ENCODE measurements at regions not wholly inside any gene's neighbourhood (a gene's known extent, or its start where the extent isn't known, plus 50 kb on each side); places are given as distances from the start of the nearest gene placed in this dataset.
"Not testable (repeated sequence)": the region's sequence is repeated elsewhere in the genome, so short reads cannot be mapped to it uniquely, and the experiment has no call there.

- peak; percentile 75 for DNase-seq
Observed at GRCh38 chr4:60938621-60939020, 261.5 kb upstream of the ADGRL3 start.

- DNase-seq, result no peak
Observed at GRCh38 chr4:60944060-60944459, 256.1 kb upstream of the ADGRL3 start.

- DNase-seq, result peak; percentile 79
Observed at GRCh38 chr4:60945641-60946040, 254.5 kb upstream of the ADGRL3 start.

DNA sequence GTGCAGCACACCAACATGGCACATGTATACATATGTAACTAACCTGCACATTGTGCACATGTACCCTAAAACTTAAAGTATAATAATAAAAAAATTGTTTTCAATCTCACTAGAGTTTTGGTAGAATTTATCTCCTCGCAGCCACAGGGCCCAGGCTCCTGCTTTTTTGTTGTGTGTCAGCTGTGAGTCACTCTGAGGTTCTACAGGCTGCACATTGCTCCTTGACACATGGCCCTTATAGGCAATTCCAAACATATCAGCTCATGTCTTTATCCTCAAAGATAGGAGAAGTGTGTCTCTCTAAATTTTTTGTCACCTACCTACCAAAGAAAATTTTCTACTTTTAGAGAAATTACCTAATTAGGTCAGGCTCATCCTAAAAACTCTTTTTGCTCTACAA lies 252.1 kb upstream of the ADGRL3 start:
- peak; percentile 60 for DNase-seq

GRCh38 chr4:60952921-60953320 lies 247.2 kb upstream of the ADGRL3 start:
- no peak for DNase-seq

- DNase-seq, result no peak
Observed at GRCh38 chr4:60953826-60954225, 246.3 kb upstream of the ADGRL3 start.

DNA sequence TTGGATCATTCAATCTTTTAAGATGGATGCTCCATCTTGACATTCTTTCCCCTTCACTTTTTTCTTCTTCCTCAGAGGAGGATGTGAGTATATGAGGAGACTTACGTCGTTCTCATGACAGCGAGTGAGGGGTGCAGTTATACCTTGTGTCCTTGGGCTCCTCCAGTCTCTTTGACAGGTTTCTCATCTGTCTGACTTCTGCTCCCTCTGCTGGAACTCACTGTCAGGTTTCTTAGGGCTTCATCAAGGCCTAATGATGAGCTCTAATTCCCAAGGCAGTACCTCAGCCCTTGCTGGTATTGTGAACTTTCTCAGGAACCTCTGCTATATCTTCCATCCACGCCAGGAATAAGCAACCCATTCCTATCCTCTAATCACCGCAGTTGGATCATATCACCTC lies 237.8 kb upstream of the ADGRL3 start:
- DNase-seq, result no peak

GRCh38 chr4:60981534-60981933 lies 218.6 kb upstream of the ADGRL3 start:
- no peak for DNase-seq

DNA sequence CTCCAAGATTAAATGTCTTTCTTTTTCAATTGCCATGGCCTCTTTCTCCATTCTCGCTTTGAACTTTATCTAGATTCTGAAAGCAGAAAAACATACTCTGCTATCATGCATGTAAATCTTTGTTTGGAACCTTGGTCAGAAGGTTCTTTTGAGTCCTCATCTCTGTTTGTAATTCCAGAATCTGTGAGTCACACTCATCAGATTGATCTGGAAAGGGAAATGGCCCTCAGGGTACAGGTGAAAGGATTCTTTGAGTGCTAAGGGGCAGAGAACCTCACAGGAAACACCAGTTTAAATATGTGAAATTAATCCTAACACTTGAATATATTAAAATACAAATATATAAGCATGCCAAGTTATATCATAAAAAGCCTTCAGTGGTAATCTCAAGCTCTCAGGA lies 211.0 kb upstream of the ADGRL3 start:
- peak; percentile 66 for DNase-seq

DNA sequence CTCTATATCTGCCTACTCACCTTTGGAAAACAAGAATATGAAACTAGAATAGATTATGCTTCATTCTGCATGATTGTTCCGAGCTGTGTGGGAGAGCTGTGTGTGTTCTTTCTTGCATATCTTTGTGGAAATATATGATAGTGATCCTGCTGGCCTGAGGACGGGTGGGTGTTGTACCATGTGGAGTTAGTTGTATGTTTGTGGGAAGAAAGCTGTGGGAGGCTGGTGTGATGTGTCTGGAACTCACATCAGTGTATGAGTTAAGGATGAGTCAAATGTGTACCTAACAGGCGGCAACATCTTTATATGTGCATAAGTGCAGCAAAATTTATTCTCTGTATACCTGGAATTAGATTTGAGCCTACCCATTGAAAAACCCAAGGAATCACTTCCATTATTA lies 208.1 kb upstream of the ADGRL3 start:
- DNase-seq, result no peak

- DNase-seq, result no peak
Observed at GRCh38 chr4:61003301-61003700, 196.8 kb upstream of the ADGRL3 start.

DNA sequence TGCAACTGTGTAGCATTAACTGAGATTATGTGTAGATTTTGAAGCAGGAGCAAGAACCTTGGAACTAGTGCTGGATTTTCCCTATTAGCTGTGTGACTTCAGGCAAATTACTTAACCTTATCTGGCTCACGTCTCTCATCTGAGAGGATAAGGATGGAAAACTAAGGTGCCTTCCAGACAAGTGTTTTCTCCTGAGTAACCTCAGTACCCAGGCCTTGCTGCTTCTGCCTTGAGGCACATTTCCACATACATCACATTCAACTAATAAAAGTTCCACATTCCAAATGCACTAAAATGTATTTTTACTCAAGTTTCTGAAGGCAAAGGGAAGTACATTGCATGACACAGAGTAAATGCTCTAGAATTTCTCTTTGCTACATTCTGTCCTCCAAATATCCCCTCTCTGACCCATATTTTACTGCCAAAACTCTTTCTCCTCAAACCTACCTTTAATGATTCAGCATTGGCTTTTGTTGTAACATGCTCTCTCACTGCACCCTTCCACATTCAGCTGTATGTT lies 195.4 kb upstream of the ADGRL3 start:
- no peak for DNase-seq

- DNase-seq, result no peak
Observed at GRCh38 chr4:61011051-61011450, 189.1 kb upstream of the ADGRL3 start.

DNA sequence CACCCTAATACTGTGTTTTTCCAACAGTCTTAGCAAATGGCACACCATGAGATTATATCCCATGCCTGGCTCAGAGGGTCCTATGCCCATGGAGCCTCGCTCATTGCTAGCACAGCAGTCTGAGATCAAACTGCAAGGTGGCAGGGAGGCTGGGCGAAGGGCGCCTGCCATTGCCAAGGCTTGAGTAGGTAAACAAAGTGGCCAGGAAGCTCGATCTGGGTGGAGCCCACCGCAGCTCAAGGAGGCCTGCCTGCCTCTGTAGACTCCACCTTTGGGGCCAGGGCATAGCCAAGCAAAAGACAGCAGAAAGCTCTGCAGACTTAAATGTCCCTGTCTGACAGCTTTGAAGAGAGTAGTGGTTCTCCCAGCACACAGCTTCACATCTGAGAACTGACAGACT lies 188.2 kb upstream of the ADGRL3 start:
- DNase-seq, result not testable (repeated sequence)

DNA sequence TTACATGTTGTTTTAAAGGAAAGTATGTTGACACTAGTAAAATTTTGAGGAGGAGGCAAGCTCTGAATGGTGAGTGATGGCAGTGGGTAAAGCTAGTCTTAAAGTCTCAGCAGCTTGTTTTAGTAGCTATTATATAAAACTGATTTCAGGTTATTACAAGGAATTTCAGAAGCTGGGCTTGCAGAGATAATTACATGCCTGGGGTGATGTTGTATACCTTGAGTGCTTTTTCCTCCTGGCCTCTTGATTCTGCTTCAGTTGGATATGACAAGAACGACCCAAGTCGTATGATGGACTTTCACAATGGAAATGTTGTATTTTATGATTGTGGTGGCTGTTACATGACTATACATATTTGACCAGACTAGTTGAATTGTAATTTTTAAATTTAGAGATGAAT lies 175.5 kb upstream of the ADGRL3 start:
- no peak for DNase-seq

DNA sequence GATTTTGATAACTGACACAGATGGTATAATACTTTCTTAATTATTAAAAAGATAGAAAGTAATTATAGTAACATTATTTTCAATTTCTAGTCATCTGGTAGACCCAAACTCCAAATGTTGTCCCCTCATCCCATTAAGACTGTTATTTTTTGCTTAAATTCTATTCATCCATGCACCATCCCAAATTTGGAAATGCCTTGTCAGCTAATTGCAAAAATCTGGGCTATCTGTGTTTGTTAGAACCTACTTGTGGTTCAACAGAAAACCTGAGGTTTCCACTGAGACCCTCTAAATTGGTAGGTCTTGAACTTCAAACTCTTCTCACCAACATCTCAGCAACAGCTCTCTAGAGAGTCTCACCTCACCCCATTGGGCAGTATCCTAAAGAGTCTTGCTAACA lies 172.2 kb upstream of the ADGRL3 start:
- DNase-seq, result no peak

DNA sequence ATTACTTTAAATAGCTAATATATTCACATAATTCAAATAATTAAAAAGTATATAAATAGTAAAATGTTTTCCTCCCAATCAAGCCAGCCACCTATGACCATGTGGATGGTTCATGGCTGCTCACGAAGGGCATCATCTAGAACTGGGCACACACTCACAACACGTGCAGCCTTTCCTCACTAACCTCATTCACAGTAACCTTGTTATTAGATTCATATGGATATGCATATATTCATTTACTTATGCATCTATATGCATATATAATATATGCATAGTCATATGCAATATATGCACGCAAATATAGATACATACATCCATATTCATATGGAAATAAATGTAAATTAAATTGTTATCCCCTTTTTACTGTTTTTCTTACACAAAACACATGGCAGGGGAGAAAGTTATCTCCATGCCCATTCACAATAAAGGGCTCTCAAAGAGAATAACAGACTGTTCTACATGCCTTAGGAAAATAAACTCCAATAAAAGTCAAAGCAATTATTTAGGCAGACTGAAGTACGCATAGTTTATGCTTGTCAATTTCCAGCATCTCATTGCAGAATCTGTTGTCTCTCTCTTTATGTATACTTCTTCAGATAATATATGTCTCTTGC lies 163.9 kb upstream of the ADGRL3 start:
- DNase-seq, result no peak

GRCh38 chr4:61041527-61041926 lies 158.6 kb upstream of the ADGRL3 start:
- no peak for DNase-seq

DNA sequence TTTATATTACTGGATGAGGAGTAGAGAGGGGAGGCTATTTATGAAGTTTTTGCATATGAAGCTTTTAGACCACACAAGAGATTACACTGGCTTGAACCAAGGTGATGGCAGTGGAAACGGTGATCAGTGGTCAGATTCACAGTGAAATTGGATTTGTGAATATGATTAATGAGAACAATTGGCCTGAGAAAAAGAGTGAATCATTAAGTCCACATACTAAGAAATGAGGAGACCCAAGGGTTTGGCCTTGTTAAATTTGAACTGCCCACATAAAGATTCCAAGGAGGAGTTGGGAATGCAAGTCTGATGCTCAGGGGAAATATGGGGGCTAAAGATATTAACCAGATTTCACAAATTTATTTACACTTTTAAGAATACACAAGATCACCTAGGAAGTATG lies 155.3 kb upstream of the ADGRL3 start:
- DNase-seq, result no peak

DNA sequence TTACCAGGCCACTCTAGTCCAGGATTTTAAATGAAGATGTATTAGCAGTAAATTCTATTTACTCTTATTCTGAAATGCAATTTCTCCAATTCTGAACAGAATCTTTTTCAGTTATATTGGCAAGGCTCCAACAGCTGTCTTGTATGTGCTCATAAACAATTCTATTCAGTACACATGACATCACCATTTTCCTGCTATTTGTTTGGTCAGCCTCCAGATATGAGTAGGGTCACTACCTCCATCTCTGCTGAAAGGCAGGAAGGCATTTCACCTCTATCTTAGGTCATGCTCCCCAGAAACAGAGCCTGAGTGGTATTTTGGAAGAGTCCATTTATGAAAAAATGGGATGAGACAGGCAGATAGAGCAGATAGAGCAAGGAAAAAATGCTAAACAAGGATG lies 151.1 kb upstream of the ADGRL3 start:
- no peak for DNase-seq

DNA sequence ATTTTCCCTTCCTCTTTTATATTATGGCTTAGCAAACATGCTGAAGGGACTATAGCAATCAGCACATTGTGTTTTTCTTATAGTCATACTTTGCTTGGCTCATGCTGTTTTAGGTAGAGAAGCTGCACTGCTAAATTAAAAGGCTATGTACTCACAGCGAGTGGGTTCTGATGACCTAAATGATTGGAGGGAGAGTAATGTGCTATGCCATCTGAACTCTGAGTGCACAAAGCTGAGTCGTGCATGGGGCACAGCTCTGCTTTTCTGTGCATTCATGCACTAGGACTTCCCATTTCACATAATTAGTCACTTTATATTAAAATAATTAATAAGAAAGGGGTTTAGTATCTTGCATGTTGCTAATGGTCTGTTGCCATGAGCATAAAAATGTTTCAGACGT lies 132.7 kb upstream of the ADGRL3 start:
- no peak for DNase-seq

DNA sequence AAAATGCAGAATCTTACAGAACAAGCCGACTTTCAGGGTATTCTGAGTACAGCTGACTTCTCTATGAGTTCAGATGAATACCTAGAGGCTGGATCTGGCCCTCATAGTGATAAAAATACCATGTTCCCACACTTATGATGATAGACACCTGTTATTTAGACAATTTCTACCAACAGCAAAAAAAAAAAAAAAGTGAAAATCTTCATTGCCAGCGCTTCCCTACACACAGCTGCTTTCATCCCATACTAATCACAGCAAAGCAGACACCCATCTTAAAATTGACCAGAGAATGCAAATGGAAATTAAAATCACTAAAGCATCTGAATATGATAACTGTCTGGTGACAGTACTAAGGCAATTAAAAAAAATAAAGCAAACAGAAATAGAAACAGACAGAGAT lies 132.1 kb upstream of the ADGRL3 start:
- DNase-seq, result no peak

DNA sequence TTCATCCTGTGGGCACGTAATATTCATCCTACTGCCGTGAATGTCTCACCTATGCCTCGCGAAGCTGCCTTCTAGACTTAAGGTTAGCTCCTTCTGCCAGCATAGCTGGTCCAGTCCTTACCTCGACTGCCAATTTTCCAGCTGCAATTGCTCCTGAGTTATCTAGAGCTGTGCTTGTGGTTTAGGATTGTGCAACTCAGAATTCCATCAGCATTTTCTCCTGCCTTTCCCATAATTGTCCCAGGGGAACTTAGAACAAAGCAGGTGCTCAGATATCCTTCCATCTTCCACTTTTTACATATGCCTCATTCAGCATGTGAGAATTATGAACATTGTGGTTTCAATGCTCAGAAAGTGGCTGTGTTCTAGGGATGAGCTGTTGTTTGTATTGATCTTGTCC lies 131.4 kb upstream of the ADGRL3 start:
- DNase-seq, result peak; percentile 56

- no peak for DNase-seq
Observed at GRCh38 chr4:61070269-61070668, 129.9 kb upstream of the ADGRL3 start.

GRCh38 chr4:61079427-61079826 lies 120.7 kb upstream of the ADGRL3 start:
- DNase-seq, result no peak

DNA sequence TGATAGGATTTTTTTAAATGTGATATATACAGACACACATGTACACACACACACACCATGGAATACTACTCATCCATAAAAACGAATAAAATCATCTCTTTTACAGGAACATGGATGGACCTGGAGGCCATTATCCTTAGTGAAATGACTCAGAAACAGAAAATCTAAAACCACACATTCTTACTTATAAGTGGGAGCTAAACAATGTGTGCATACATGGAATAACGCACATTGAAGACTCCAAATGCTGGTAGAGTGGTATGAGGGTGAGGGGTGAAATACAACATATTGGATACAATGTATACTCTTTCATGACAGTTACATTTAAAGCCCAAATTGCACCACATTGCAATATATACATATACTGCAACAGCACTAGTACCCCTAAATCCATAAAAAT lies 120.2 kb upstream of the ADGRL3 start:
- DNase-seq, result no peak

Measured in islet precursor cell (in vitro differentiated cells).